PC-9 (cell line): ENCODE measurements at regions not wholly inside any gene's neighbourhood (a gene's known extent, or its start where the extent isn't known, plus 50 kb on each side); places are given as distances from the start of the nearest gene placed in this dataset.

Source experiments
- CTCF ChIP-seq: fragments of 200-600 bp; sonication (generic); conservative IDR thresholded peaks from 2 replicates; pipeline ENCODE4 v1.6.1; 2017; ENCODE audit warnings: mixed run types, antibody characterized with exemption, mild to moderate bottlenecking, moderate library complexity
- EZH2 ChIP-seq: fragments of 200-600 bp; sonication (generic); IDR thresholded peaks from 2 replicates; pipeline ENCODE4 v1.8.0; 2017; ENCODE audit warnings: antibody characterized with exemption, low read depth

- TF ChIP-seq CTCF (no peak), EZH2 (no peak)
These were observed 65.8 kb upstream of the CHST15 start for GRCh38 chr10:124159153-124159552.
